HG03565 (cell line): ENCODE measurements at regions not wholly inside any gene's neighbourhood (a gene's known extent, or its start where the extent isn't known, plus 50 kb on each side); places are given as distances from the start of the nearest gene placed in this dataset.

Experiments
- ATAC-seq: cut with Tn5 transposase; IDR thresholded peaks from one replicate; pipeline ENCODE4 v1.9.1; 2021; ENCODE audit warnings: mild to moderate bottlenecking, moderate library complexity; ENCODE audit not compliant: unreplicated experiment

GRCh38 chr2:12964904-12965539 is 248.3 kb downstream of the TRIB2 start:
- no peak for ATAC-seq

DNA sequence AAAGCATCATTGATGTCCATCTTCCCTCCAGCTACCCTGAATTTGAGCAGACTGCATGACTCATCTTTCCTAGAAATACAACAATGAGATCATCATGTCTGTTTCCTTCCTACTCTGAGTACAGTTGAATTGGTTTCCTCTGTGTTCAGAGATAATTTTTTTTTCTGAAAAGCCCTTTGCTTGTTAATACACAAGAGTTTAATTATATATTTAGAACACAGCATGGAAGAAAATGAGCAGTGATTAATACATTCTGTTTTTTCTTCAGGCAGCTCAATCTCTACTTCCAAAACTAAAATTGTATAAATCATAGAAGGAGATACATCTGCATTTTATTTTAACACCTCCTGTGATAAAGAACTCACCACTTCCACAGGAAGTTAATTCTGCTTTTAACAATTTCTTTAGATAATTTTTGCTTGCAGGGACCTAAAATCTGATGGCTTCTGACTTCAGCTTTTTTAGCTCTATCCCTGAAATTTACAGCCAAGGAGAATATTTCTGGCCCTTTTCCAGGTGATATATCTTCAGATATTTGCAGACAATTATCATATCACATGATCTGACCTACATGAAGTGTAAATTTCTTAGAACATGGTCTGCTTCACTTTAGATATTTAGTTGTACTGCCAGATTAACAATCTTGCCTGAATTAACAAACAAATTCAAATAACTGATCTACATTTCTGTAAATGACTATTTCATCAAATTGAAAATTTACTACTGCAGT is 249.0 kb downstream of the TRIB2 start:
- no peak for ATAC-seq

- ATAC-seq, result no peak
Observed at GRCh38 chr2:12967804-12968203, 251.1 kb downstream of the TRIB2 start.

- no peak for ATAC-seq
Observed at GRCh38 chr2:12968399-12968798, 251.7 kb downstream of the TRIB2 start.

DNA sequence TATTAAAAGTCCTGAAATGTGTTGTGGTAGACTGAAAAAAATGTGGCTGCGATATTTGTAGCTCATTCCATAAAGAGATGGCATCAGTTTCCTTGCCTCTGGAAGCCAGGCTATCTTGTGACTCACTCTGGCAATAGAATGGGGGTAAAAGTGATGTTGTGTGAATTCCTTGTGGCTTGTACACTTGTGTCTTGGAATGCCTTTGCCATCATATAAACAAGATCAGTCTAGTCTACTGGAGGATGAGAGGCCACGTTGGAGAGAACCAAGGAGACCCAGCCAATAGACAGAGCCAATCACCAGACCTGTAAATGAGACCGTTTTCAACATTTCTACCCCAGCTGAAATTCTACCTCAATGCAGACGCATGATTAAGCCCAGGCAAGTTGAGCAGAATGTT is 254.1 kb downstream of the TRIB2 start:
- no peak for ATAC-seq

- no peak for ATAC-seq
Observed at GRCh38 chr2:12971581-12972365, 255.0 kb downstream of the TRIB2 start.

GRCh38 chr2:12978066-12978835 is 261.5 kb downstream of the TRIB2 start:
- ATAC-seq, result no peak

DNA sequence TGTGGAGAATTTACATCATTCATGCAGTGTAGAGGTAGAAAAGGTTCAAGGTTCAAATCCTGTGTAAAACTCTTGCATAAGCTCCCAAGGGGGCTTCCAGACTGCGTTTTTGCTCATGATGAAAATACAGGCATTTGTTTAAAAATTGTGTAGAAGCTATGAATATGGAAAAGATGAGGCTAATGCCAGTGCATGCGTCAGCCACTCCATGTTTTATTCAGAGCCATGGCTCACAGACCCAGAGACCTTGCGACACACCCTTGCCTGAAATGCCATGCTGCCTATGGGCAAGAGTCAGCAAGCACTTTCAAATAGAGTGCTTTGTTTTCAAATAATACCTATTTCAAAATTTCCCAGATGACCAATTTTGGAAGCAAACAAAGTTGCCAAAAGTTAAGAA is 262.3 kb downstream of the TRIB2 start:
- no peak for ATAC-seq

- ATAC-seq, result no peak
Observed at GRCh38 chr2:12980817-12981216, 264.1 kb downstream of the TRIB2 start.

DNA sequence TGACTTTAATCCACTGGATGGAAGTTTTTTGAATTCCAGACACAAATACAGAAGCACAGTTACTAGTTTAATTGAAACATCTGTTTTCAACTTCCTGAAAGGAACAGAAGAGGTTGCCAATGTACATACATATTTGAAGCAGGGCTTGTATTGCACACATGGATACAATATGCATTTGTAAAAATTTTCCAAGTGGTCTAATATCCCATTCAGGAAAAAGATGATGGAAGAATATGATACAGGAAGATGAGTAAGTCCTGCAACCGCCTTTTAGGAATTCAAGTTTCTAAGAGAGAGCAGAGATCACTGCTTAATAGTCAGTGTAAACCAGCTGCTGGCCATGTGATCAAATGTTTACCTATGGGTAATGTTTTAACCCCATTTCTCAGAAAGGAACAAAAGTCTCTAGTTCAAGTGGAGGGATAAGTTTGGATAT is 265.4 kb downstream of the TRIB2 start:
- ATAC-seq, result no peak

GRCh38 chr2:12987246-12987645 is 270.5 kb downstream of the TRIB2 start:
- no peak for ATAC-seq

- ATAC-seq, result no peak
Observed at GRCh38 chr2:12988279-12988678, 271.5 kb downstream of the TRIB2 start.

GRCh38 chr2:12990523-12990922 is 273.8 kb downstream of the TRIB2 start:
- no peak for ATAC-seq

DNA sequence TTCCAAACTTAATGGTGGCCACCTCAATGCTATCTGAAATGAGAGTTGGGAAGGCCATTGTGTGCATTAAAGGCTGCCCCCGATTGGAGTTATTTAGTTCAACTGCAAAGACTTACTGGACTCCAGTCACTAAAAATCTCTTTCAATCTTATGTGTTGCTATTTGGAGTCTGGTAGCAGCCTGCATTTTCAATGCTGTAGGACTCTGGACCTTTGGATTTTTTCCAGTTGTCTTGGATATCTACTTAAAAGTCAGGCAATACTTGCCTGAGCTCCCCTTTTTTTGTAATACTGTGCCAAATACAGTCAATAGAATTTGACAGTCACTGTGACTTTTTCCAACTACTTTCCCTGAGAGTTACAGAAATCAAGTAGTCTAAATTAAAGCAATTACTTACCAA is 281.9 kb downstream of the TRIB2 start:
- ATAC-seq, result no peak

DNA sequence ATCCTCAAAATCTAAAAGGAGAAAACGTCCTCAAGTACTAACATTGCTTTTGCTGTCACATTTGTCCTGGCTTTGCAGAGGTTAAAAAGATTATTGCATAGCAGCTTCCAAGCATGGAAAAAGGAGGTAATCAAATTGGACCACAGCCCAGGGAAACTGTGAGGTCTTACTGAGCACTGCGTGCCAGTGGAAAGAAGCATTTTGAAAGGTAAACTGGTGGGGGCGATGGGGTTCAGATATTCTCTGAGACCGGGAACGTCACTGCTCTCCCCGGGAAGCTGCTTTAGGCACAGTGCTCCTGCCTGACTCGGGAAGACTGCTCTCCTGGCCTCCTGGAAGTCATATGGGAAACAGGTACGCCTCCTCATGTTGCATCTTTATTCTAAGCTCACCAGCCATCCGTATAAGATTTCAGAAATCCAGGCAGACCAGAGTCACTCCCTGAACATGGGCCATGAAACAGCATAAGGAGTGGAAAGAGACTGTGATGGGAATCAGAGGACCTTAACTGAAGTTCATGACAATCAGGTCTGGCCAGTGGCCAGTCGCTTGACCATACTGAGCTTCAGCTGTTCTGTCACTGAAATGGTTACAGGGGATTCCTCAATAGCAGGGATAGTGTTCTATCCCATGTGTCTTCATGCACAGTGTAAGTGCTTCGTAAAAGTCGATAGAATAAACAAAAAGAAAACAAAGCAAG is 284.1 kb downstream of the TRIB2 start:
- no peak for ATAC-seq

DNA sequence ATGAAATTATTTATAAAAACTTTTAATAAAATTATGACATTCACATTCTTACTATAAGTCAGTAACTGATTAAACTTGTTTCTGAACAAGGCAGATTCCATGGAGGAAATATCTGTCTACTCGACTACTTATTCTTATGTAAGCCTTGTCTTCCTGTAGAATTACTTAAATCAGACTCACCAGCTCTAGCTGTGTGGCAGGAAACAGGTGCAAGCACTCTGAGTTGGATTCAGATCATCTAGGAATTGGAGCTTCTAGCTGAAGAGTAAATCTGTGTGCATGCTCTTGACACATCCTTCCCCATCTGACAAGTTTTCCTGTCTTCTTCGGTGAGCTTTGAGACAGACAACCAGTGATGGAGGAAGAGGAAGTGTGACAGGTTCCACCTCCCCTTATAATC is 284.7 kb downstream of the TRIB2 start:
- no peak for ATAC-seq

GRCh38 chr2:13002536-13003331 is 286.0 kb downstream of the TRIB2 start:
- no peak for ATAC-seq

- no peak for ATAC-seq
Observed at GRCh38 chr2:13003500-13003899, 286.8 kb downstream of the TRIB2 start.

- no peak for ATAC-seq
Observed at GRCh38 chr2:13005048-13005447, 288.3 kb downstream of the TRIB2 start.
